ENCODE measurements at regions not wholly inside any gene's neighbourhood (a gene's known extent, or its start where the extent isn't known, plus 50 kb on each side); places are given as distances from the start of the nearest gene placed in this dataset.

- no peaks in the 10 kb centered on the region for H3K27me3 Mint-ChIP-seq (ENCODE audit: unreplicated experiment)
- H3K36me3 Mint-ChIP-seq (ENCODE audit: insufficient read depth, unreplicated experiment): peaks cover 6% of the 10 kb centered on the region
- H3K27ac Mint-ChIP-seq (ENCODE audit: unreplicated experiment): peak overlapping the region; percentile 66
- no peak overlapping the region for H3K4me3 Mint-ChIP-seq (ENCODE audit: low read depth, unreplicated experiment)
- TF ChIP-seq, protein P1, sequence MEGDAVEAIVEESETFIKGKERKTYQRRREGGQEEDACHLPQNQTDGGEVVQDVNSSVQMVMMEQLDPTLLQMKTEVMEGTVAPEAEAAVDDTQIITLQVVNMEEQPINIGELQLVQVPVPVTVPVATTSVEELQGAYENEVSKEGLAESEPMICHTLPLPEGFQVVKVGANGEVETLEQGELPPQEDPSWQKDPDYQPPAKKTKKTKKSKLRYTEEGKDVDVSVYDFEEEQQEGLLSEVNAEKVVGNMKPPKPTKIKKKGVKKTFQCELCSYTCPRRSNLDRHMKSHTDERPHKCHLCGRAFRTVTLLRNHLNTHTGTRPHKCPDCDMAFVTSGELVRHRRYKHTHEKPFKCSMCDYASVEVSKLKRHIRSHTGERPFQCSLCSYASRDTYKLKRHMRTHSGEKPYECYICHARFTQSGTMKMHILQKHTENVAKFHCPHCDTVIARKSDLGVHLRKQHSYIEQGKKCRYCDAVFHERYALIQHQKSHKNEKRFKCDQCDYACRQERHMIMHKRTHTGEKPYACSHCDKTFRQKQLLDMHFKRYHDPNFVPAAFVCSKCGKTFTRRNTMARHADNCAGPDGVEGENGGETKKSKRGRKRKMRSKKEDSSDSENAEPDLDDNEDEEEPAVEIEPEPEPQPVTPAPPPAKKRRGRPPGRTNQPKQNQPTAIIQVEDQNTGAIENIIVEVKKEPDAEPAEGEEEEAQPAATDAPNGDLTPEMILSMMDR (IDR thresholded peaks at IDR 0.05; ENCODE audit: unreplicated experiment): no peak
- intact Hi-C loops (cut with micrococcal nuclease; ENCODE audit: unreplicated experiment): no loop called here
- H3K4me1 Mint-ChIP-seq (ENCODE audit: low read depth, unreplicated experiment): peaks cover 53% of the 10 kb centered on the region
- CTCF ChIA-PET: no interaction called here
- no peaks in the 10 kb centered on the region for H3K9me3 Mint-ChIP-seq (ENCODE audit: low read depth, unreplicated experiment)
- DNase-seq: peak; percentile 6
- BruUV-seq (replicated peaks): no TSS peak
Observed at GRCh38 chr9:108040783-108041182, 551.2 kb upstream of the KLF4 start.

DNA sequence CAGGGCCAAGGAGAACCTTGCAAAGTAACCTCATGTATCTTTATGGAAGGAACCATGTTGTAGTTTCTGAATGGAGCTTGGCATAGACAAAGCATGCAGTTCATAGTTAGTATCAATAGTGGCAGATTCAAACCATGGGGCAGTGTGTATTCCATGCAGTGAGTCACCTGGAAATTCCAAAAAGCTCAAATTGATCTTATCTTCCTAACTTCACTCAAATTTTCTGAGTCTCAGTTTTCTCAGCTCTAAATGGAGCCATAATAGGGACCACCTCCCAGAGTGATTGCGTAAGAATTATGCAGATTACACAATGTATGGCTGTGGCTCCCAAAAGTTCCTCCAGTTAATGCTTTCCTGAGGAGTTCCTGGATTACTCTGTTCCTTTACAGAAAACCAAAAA lies 549.9 kb upstream of the KLF4 start:
- H3K27me3 Mint-ChIP-seq (ENCODE audit: unreplicated experiment): no peaks in the 10 kb centered on the region
- DNase-seq: no peak
- CTCF ChIA-PET: no interaction called here

DNA sequence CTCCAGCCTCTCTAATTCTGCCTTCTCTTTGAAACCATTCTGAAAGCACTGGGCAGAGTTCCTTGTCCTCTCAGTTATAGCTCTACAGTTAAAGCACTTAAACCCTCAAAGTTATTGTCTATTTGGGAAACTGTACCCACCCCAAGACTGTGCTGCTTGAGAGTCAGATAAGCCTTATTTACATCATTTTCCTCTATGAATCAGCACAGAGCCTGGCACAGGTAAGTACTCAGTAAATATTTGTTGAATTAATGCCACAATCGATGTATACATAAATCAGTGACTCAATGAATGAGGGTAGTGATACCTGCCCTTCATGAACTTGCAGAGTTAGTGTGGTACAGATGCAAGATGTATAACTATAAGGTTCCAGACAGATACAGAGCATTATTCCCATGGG lies 549.4 kb upstream of the KLF4 start:
- TF ChIP-seq, protein P1 (IDR thresholded peaks at IDR 0.05; ENCODE audit: unreplicated experiment): no peak
- Mint-ChIP-seq H3K27me3 (ENCODE audit: unreplicated experiment) (no peaks in the 10 kb centered on the region), H3K36me3 (ENCODE audit: insufficient read depth, unreplicated experiment) (peaks cover 6% of the 10 kb centered on the region), H3K27ac (ENCODE audit: unreplicated experiment) (no peak overlapping the region), H3K4me1 (ENCODE audit: low read depth, unreplicated experiment) (peaks cover 53% of the 10 kb centered on the region), H3K9me3 (ENCODE audit: low read depth, unreplicated experiment) (no peaks in the 10 kb centered on the region), H3K4me3 (ENCODE audit: low read depth, unreplicated experiment) (no peak overlapping the region)
- CTCF ChIA-PET: interaction anchor here (0.6 kb wide), 1 partner anchor 163 kb away, joined by 3 read pairs; no protein-coding TSS in a partner anchor
- no peak for DNase-seq
- intact Hi-C loops (cut with micrococcal nuclease; ENCODE audit: unreplicated experiment): no loop called here
- BruUV-seq (replicated peaks): no TSS peak

More for the DNA sequence above, 549.9 kb upstream of the KLF4 start:
- H3K4me3 Mint-ChIP-seq (ENCODE audit: low read depth, unreplicated experiment): no peak overlapping the region
- H3K9me3 Mint-ChIP-seq (ENCODE audit: low read depth, unreplicated experiment): no peaks in the 10 kb centered on the region
- intact Hi-C loops (cut with micrococcal nuclease; ENCODE audit: unreplicated experiment): no loop called here
- no TSS peak for BruUV-seq (replicated peaks)
- TF ChIP-seq, protein P1 (IDR thresholded peaks at IDR 0.05; ENCODE audit: unreplicated experiment): no peak
- no peak overlapping the region for H3K27ac Mint-ChIP-seq (ENCODE audit: unreplicated experiment)
- H3K36me3 Mint-ChIP-seq (ENCODE audit: insufficient read depth, unreplicated experiment): peaks cover 6% of the 10 kb centered on the region
- H3K4me1 Mint-ChIP-seq (ENCODE audit: low read depth, unreplicated experiment): peaks cover 53% of the 10 kb centered on the region

DNA sequence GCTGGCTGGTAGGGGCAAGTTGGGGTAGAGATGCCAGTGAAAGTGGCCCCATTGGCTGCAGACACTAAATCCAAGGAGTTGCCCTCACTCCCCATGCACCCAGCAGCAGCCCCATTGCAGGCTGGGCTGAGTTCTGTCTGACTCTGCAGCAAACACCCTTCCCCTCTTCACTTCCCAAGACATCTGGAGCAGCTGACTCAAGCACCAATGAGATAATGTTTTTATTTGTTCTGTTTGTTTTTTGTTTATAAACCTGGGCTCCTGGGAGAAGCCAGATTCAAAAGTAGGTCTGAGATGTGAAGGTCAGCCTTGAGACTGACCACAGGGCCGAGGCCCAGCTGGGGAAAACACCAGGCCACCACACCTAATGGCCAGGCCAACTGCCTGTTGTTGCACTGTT lies 545.9 kb upstream of the KLF4 start:
- DNase-seq: no peak
- no peak overlapping the region for H3K27ac Mint-ChIP-seq (ENCODE audit: unreplicated experiment)
- BruUV-seq (replicated peaks): no TSS peak
- H3K4me1 Mint-ChIP-seq (ENCODE audit: low read depth, unreplicated experiment): peaks cover 33% of the 10 kb centered on the region
- TF ChIP-seq, protein P1 (IDR thresholded peaks at IDR 0.05; ENCODE audit: unreplicated experiment): no peak
- intact Hi-C loops (cut with micrococcal nuclease; ENCODE audit: unreplicated experiment): no loop called here
- H3K9me3 Mint-ChIP-seq (ENCODE audit: low read depth, unreplicated experiment): peaks cover 2% of the 10 kb centered on the region
- no peak overlapping the region for H3K4me3 Mint-ChIP-seq (ENCODE audit: low read depth, unreplicated experiment)
- H3K36me3 Mint-ChIP-seq (ENCODE audit: insufficient read depth, unreplicated experiment): no peaks in the 10 kb centered on the region
- CTCF ChIA-PET: no interaction called here
- no peaks in the 10 kb centered on the region for H3K27me3 Mint-ChIP-seq (ENCODE audit: unreplicated experiment)
